Neural cell (in vitro differentiated cells): ENCODE measurements at regions not wholly inside any gene's neighbourhood (a gene's known extent, or its start where the extent isn't known, plus 50 kb on each side); places are given as distances from the start of the nearest gene placed in this dataset.

Experiments used
- H2AFZ ChIP-seq: fragments of 200-600, 300-800 bp; sonication (generic), shearing (Covaris generic); 2 replicates; pipeline ENCODE4 v1.6.0; 2014; ENCODE audit warnings: low read depth, mild to moderate bottlenecking, antibody characterized with exemption, low read length, moderate library complexity
- H3F3A ChIP-seq: fragments of 200-600 bp; shearing (Covaris generic); 2 replicates; pipeline ENCODE4 v1.6.1; 2016; ENCODE audit warnings: mild to moderate bottlenecking, moderate library complexity, mixed read lengths, antibody characterized with exemption, low read length; ENCODE audit not compliant: insufficient read depth, poor library complexity, severe bottlenecking
- H3K27ac ChIP-seq: fragments of 200-600, 300-800 bp; sonication (generic), shearing (Covaris generic); 2 replicates; pipeline ENCODE4 v1.5.1; 2014; ENCODE audit warnings: mild to moderate bottlenecking, low read length, moderate library complexity
- H3K27me3 ChIP-seq: fragments of 300-800, 200-600 bp; sonication (generic), shearing (Covaris generic); 2 replicates; pipeline ENCODE4 v1.6.0; 2014; ENCODE audit warnings: mild to moderate bottlenecking, low read depth, low read length, moderate library complexity; ENCODE audit not compliant: insufficient read depth
- H3K36me3 ChIP-seq: fragments of 300-800, 200-600 bp; sonication (generic), shearing (Covaris generic); 2 replicates; pipeline ENCODE4 v1.5.1; 2014; ENCODE audit warnings: mild to moderate bottlenecking, antibody characterized with exemption, low read length, moderate library complexity; ENCODE audit not compliant: insufficient read depth
- H3K4me2 ChIP-seq: fragments of 300-800, 200-600 bp; sonication (generic), shearing (Covaris generic); 2 replicates; pipeline ENCODE4 v1.6.0; 2014; ENCODE audit warnings: mild to moderate bottlenecking, low read length
- H3K4me3 ChIP-seq: fragments of 300-800, 200-600 bp; sonication (generic), shearing (Covaris generic); 2 replicates; pipeline ENCODE4 v1.5.1; 2014; ENCODE audit warnings: mild to moderate bottlenecking, low read length, moderate library complexity
- H3K79me2 ChIP-seq: fragments of 200-600 bp; shearing (Covaris generic); replicated peaks from 2 replicates; pipeline ENCODE4 v1.6.0; 2014; ENCODE audit warnings: mild to moderate bottlenecking, low read length, moderate library complexity; ENCODE audit not compliant: insufficient read depth
- H3K9ac ChIP-seq: fragments of 300-800, 200-600 bp; sonication (generic), shearing (Covaris generic); 2 replicates; pipeline ENCODE4 v1.6.1; 2016; ENCODE audit warnings: mild to moderate bottlenecking, low read length, mixed read lengths
- H3K9me2 ChIP-seq: fragments of 200-600 bp; shearing (Covaris generic); 2 replicates; pipeline ENCODE4 v1.6.1; 2016; ENCODE audit warnings: mild to moderate bottlenecking, low read length, mixed read lengths; ENCODE audit not compliant: insufficient read depth
- H3K9me3 ChIP-seq: fragments of 200-600, 300-800 bp; sonication (generic), shearing (Covaris generic); 2 replicates; pipeline ENCODE4 v1.6.1; 2016; ENCODE audit warnings: mild to moderate bottlenecking, mixed run types, low read length, moderate library complexity, mixed read lengths
- H4K20me1 ChIP-seq: fragments of 200-600 bp; shearing (Covaris generic); 2 replicates; pipeline ENCODE4 v1.6.1; 2016; ENCODE audit warnings: mild to moderate bottlenecking, mixed run types; ENCODE audit not compliant: insufficient read depth
- CTCF ChIP-seq: fragments of 450-650 bp; IDR thresholded peaks from 2 replicates; pipeline ENCODE4 v1.5.1; 2014; ENCODE audit warnings: antibody characterized with exemption, mild to moderate bottlenecking, moderate library complexity; ENCODE audit not compliant: poor library complexity, severe bottlenecking
- EP300 ChIP-seq: fragments of 450-650 bp; conservative IDR thresholded peaks from 2 replicates; pipeline ENCODE4 v1.6.1; 2014; ENCODE audit warnings: antibody characterized with exemption, mild to moderate bottlenecking, moderate library complexity; ENCODE audit not compliant: poor library complexity, severe bottlenecking
- EZH2 ChIP-seq: fragments of 200-600, 300-800 bp; shearing (Covaris generic), sonication (generic); IDR thresholded peaks from 2 replicates; pipeline ENCODE4 v1.6.1; 2014; ENCODE audit warnings: antibody characterized with exemption, low read length, borderline replicate concordance, mild to moderate bottlenecking; ENCODE audit not compliant: insufficient read depth, poor library complexity, severe bottlenecking
- MXI1 ChIP-seq: fragments of 450-650 bp; conservative IDR thresholded peaks from 2 replicates; pipeline ENCODE4 v1.6.1; 2014; ENCODE audit warnings: antibody characterized with exemption, mild to moderate bottlenecking; ENCODE audit not compliant: poor library complexity, severe bottlenecking
- POLR2AphosphoS5 ChIP-seq: IDR thresholded peaks from 2 replicates; pipeline ENCODE4 v1.6.1; 2012
- RAD21 ChIP-seq: fragments of 450-650 bp; conservative IDR thresholded peaks from 2 replicates; pipeline ENCODE4 v1.6.1; 2014; ENCODE audit warnings: antibody characterized with exemption, mild to moderate bottlenecking, moderate library complexity
- REST ChIP-seq: IDR thresholded peaks from 2 replicates; pipeline ENCODE4 v1.6.1; 2012; ENCODE audit warnings: borderline replicate concordance
- SMC3 ChIP-seq: fragments of 450-650 bp; conservative IDR thresholded peaks from 2 replicates; pipeline ENCODE4 v1.6.1; 2014; ENCODE audit warnings: antibody characterized with exemption, mild to moderate bottlenecking, moderate library complexity; ENCODE audit not compliant: poor library complexity
- TAF1 ChIP-seq: IDR thresholded peaks from 2 replicates; pipeline ENCODE4 v1.6.1; 2012; ENCODE audit warnings: low read depth

GRCh38 chr5:82332886-82333615 lies 54.9 kb upstream of the RPS23 start:
- Histone ChIP-seq H3K4me2 (no peak overlapping the region), H2AFZ (no peak overlapping the region), H4K20me1 (no peaks in the 10 kb centered on the region), H3K9me2 (no peaks in the 10 kb centered on the region), H3K79me2 (no peaks in the 10 kb centered on the region), H3K27ac (no peak overlapping the region), H3K4me3 (no peak overlapping the region), H3F3A (no peaks in the 10 kb centered on the region), H3K9ac (no peak overlapping the region), H3K9me3 (no peaks in the 10 kb centered on the region), H3K36me3 (no peaks in the 10 kb centered on the region), H3K27me3 (no peaks in the 10 kb centered on the region)
- TF ChIP-seq SMC3 (no peak), CTCF (no peak), RAD21 (no peak), TAF1 (no peak), POLR2AphosphoS5 (no peak), EP300 (no peak)

- Histone ChIP-seq H3K9me2 (no peaks in the 10 kb centered on the region), H3K79me2 (no peaks in the 10 kb centered on the region), H3K4me2 (no peak overlapping the region), H4K20me1 (no peaks in the 10 kb centered on the region), H2AFZ (no peak overlapping the region), H3K9ac (no peak overlapping the region), H3F3A (no peaks in the 10 kb centered on the region), H3K36me3 (no peaks in the 10 kb centered on the region), H3K27ac (no peak overlapping the region), H3K27me3 (no peaks in the 10 kb centered on the region), H3K4me3 (no peak overlapping the region), H3K9me3 (no peaks in the 10 kb centered on the region)
- TF ChIP-seq EP300: no peak
- no peak for TF ChIP-seq TAF1
Observed at GRCh38 chr5:82332064-82332855, 54.1 kb upstream of the RPS23 start.

GRCh38 chr5:82331557-82331956 lies 53.4 kb upstream of the RPS23 start:
- TF ChIP-seq REST: no peak
- TF ChIP-seq EP300: no peak
- no peak for TF ChIP-seq TAF1
- TF ChIP-seq RAD21: no peak
- no peak for TF ChIP-seq CTCF
- no peak for TF ChIP-seq EZH2
- no peak for TF ChIP-seq MXI1
- H2AFZ ChIP-seq: no peak overlapping the region
- no peaks in the 10 kb centered on the region for H3K36me3 ChIP-seq
- H3K4me3 ChIP-seq: no peak overlapping the region
- no peaks in the 10 kb centered on the region for H3K9me2 ChIP-seq
- no peaks in the 10 kb centered on the region for H4K20me1 ChIP-seq
- H3K27me3 ChIP-seq: no peaks in the 10 kb centered on the region
- no peaks in the 10 kb centered on the region for H3K79me2 ChIP-seq
- no peak overlapping the region for H3K27ac ChIP-seq
- H3F3A ChIP-seq: no peaks in the 10 kb centered on the region
- H3K4me2 ChIP-seq: no peak overlapping the region
- no peak overlapping the region for H3K9ac ChIP-seq
- no peaks in the 10 kb centered on the region for H3K9me3 ChIP-seq
